Uterus (tissue), 2 donors: ENCODE measurements at regions not wholly inside any gene's neighbourhood (a gene's known extent, or its start where the extent isn't known, plus 50 kb on each side); places are given as distances from the start of the nearest gene placed in this dataset.

ENCODE experiments used
- POLR2A ChIP-seq, 2 donors: fragments of 450-650 bp; IDR thresholded peaks; one replicate each; pipeline ENCODE4 v1.6.1; 2016; ENCODE audit warnings: antibody characterized with exemption in 2 of 2, mild to moderate bottlenecking in 1 of 2, moderate library complexity in 1 of 2
- TF ChIP-seq, protein P1 (sequence below), 4 experiments: fragments of 200-600 bp in 2 of 4; fragments of 450-650 bp in 2 of 4; sonication (generic) in 2 of 4; IDR thresholded peaks; one replicate each; pipeline ENCODE4 v1.5.1; 2016 to 2019; ENCODE audit warnings: antibody characterized with exemption in 4 of 4, mild to moderate bottlenecking in 2 of 4, moderate library complexity in 1 of 4

DNA sequence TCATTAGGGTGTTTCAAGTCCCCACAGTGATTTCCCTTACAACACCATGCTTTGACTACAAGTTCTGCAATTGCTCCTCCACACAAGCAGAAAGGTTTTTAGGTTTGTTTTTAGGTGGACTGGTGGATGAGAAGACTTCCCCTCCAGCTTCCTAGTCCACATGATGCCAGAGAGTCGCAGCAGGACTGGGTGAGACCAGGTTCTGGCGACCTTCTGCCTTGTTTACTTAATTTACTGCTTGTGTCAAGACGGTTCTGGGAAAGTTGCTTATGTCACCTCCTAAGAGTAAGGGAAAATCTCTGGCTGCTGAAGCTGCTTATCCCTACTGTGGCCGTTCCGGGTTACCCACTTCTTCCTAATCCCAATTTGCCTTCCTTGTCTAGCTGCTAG is 76.4 kb downstream of the GLUL start:
- TF ChIP-seq, protein P1, sequence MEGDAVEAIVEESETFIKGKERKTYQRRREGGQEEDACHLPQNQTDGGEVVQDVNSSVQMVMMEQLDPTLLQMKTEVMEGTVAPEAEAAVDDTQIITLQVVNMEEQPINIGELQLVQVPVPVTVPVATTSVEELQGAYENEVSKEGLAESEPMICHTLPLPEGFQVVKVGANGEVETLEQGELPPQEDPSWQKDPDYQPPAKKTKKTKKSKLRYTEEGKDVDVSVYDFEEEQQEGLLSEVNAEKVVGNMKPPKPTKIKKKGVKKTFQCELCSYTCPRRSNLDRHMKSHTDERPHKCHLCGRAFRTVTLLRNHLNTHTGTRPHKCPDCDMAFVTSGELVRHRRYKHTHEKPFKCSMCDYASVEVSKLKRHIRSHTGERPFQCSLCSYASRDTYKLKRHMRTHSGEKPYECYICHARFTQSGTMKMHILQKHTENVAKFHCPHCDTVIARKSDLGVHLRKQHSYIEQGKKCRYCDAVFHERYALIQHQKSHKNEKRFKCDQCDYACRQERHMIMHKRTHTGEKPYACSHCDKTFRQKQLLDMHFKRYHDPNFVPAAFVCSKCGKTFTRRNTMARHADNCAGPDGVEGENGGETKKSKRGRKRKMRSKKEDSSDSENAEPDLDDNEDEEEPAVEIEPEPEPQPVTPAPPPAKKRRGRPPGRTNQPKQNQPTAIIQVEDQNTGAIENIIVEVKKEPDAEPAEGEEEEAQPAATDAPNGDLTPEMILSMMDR (IDR thresholded peaks at IDR 0.05): no peak
- no peak for TF ChIP-seq POLR2A (IDR thresholded peaks at IDR 0.05)
